T47D (cell line): ENCODE measurements at regions not wholly inside any gene's neighbourhood (a gene's known extent, or its start where the extent isn't known, plus 50 kb on each side); places are given as distances from the start of the nearest gene placed in this dataset.

Source experiments
- DNase-seq, 2 experiments: peaks; one replicate each; pipeline versions ENCODE4 v3.0.0 to v3.0.0-alpha.2; 2011 to 2012; ENCODE audit warnings: low read depth in 1 of 2, low spot score in 1 of 2
- JUND ChIP-seq: IDR thresholded peaks from 2 replicates; pipeline ENCODE4 v1.6.1; 2012; ENCODE audit warnings: low read depth
- in situ Hi-C: cut with HindIII; loops from 2 replicates; pipeline ENCODE4 v1.10.0; 2016; ENCODE audit warnings: low sequenced_read_pairs, low pct_unique_long_range_greater_than_20kb

DNA sequence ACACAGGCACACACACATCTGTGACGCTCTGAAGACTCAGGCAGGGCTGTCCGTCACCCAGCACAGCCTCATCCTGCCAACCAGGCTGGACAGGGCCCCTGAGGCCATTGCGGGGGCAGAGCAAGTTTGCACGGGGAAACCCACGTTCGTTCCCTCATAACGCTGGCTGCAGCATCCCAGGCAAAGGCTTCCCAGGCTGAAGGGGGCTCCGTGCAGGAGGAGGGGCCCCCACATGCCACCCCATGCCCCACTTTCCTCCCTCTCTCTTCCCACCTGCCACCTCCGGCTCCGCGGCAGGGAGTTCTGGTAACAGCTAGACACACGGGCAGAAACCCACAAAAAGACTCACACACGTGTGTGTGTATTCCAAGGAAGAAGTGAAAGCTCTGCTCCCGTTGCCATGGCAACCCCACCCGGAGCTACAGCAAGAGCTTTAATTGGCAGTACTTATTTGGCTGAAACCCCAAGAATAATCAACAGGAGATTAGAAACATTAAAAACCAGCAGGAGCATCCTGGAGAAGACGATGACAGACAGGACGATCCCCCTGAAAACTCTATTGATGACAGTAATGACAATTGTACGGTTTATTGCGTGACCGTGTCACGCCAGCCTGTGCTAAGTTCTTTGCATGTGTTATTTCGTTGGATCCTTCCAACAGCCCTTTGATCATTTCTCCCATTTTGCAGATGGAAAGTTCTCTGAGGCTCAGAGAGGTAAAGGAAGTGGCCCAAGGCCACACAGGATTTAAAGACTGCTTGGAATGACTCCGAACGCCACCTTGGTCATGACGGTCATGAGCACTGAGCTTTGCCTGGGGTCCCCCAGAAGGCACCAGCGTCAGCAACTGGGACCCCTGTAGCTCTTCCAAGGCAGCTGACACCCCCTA lies 247.1 kb downstream of the NPHP4 start:
- no peak for TF ChIP-seq JUND
- in situ Hi-C loops, result no loop called here

GRCh38 chr1:5744341-5744740 lies 247.9 kb downstream of the NPHP4 start:
- no peak for TF ChIP-seq JUND
- no peak for DNase-seq
- in situ Hi-C loops, result no loop called here

More for the DNA sequence above, 247.1 kb downstream of the NPHP4 start:
- DNase-seq, result no peak

- no peak for TF ChIP-seq JUND
- in situ Hi-C loops, result no loop called here
Observed at GRCh38 chr1:5743435-5744095, 248.7 kb downstream of the NPHP4 start.

GRCh38 chr1:5742801-5743200 lies 249.4 kb downstream of the NPHP4 start:
- in situ Hi-C loops, result no loop called here
- no peak for TF ChIP-seq JUND
- no peak for DNase-seq

More at GRCh38 chr1:5743435-5744095, 248.7 kb downstream of the NPHP4 start:
- DNase-seq, result no peak

DNA sequence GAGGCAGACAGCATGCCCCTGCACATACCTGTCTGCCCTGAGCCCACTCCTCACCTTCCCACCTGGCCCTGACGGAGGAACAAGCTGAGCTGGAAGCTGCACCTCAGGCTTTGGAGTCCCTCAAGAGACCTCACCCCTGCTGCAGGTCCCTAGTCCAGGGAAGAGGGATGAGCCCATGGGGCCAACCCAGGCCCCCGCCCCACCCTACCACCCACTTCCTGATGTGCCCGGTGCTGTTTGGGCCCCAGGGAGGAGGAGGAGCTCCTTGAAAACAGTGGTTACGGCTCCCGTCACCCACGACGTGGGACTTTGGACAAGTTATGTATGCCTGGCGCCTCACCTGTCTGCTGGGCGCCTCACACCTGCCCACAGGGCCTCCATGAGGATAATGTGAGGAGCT lies 250.2 kb downstream of the NPHP4 start:
- TF ChIP-seq JUND, result no peak
- in situ Hi-C loops, result no loop called here
- no peak for DNase-seq

DNA sequence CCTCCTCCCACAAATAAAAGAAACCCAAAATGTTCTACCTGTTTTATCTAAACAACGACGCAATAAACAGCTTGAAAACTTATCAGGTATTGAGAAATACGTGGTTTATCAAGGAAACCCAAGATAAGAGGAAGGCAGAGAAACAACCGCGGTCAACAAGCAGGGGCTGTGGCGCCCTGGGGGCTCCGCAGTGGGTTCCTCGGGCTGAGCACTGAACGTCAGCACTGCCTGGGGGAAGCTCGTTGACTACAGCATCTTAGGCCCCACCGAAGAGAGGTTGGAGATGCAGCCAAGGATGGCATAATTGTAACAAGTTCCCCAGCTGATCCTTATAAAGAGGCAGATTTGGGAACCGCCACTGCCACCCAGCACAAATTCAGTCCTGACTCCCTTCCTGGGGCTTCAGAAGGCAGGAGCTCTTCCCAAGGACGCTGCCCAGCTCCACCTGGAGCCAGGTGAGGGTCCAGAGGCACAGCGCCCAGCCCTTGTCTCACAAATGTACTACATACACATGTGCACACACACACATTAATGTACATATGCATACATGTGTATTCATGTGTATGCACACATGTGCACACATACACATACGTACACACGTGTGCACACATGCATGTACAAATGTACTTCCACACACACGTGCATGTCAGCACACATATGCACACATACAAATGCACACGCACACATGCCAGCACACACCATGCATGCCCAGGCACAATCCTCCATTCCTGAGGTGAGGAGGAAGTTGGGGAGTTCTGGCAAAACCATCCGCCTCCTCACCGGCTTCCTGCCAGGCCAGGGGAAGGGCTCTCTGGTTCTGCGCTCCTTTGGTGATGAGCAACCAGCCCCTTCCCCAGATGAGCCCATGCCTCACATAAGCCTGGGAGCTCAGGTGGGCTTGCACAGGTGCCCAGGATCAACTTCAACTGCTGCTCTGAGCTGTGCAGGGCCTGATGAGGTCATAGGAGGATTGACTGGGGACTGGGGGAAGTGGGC lies 251.1 kb downstream of the NPHP4 start:
- in situ Hi-C loops, result no loop called here
- DNase-seq, result no peak
- no peak for TF ChIP-seq JUND

DNA sequence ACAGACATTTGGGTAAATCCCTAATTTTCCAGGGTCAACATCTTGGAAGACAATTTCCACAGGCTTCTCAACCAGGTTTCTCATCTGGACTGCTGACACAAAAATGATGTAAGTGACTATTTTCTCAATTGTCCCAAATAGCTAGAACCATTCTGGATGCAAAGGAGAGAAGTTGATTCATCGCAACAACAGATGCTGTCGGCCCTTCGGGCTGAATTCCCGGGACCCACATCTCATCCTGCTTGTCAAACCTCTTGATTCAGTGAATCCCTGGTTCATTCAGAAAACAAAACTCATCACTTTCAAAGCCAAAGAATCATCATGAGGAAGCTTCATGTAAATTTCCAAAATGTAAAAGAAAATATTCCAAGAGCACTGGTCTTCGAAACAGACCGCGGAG lies 251.8 kb downstream of the NPHP4 start:
- in situ Hi-C loops, result no loop called here
- TF ChIP-seq JUND, result no peak
- DNase-seq, result no peak

DNA sequence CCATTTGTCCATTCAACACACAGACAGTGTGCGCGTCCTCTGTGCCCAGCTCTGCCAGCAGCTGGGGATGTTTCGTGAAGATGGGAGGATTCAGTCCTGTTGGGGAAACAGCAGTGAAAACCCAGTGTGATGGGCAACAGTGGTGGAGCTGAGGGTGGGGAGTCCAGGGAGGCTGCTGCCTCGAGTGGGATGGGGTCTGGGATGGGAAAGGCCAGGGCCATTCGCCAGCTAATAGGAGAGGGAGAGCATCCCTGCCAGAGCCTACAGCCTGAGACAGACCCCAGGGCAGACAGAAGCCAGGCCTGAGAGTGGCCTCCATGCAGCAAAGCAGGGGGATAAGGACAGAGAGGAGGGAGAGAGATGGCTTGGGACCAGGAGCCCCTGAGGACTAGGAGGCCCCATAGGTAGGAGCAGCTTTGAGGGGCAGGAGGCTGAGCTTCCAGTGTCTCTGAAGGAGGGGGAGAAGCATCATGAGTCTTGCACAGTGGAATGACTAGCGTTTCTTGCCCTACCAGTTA lies 252.6 kb downstream of the NPHP4 start:
- no peak for TF ChIP-seq JUND
- no peak for DNase-seq
- in situ Hi-C loops, result no loop called here

GRCh38 chr1:5738911-5739462 lies 253.2 kb downstream of the NPHP4 start:
- no peak for TF ChIP-seq JUND
- DNase-seq, result no peak
- in situ Hi-C loops, result no loop called here

GRCh38 chr1:5737081-5737480 lies 255.1 kb downstream of the NPHP4 start:
- in situ Hi-C loops, result no loop called here
- TF ChIP-seq JUND, result no peak
- DNase-seq, result no peak

DNA sequence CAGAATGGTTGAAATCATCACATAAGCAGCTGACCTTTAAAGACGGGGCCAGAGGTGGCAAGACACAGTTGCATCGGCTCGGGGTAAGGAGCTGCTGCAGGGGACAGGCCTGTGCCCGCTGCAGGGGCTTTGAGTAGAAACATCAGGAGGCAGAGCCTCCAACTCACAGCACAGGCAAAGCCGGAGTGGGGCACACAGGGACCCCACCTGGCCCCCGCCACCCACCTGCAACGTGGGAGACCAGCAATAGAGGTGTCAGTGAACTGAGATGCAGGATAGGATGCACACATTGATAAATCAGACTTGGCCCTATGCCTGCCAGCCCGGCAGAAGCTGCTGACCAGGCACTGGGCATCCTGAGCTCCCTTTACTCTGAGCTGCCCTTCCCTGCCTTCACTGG lies 257.2 kb downstream of the NPHP4 start:
- no peak for TF ChIP-seq JUND
- no peak for DNase-seq
- in situ Hi-C loops, result no loop called here

- DNase-seq, result no peak
- TF ChIP-seq JUND, result no peak
- in situ Hi-C loops, result no loop called here
Observed at GRCh38 chr1:5734414-5734813, 257.8 kb downstream of the NPHP4 start.
